HG02763 (cell line): ENCODE measurements at regions not wholly inside any gene's neighbourhood (a gene's known extent, or its start where the extent isn't known, plus 50 kb on each side); places are given as distances from the start of the nearest gene placed in this dataset.

Source experiments
- ATAC-seq: cut with Tn5 transposase; IDR thresholded peaks from one replicate; pipeline ENCODE4 v1.9.1; 2021; ENCODE audit warnings: mild to moderate bottlenecking, moderate library complexity; ENCODE audit not compliant: unreplicated experiment

- no peak for ATAC-seq
Observed at GRCh38 chr5:5805916-5806315, 383.4 kb downstream of the ICE1 start.

- no peak for ATAC-seq
Observed at GRCh38 chr5:5804478-5805233, 382.2 kb downstream of the ICE1 start.

DNA sequence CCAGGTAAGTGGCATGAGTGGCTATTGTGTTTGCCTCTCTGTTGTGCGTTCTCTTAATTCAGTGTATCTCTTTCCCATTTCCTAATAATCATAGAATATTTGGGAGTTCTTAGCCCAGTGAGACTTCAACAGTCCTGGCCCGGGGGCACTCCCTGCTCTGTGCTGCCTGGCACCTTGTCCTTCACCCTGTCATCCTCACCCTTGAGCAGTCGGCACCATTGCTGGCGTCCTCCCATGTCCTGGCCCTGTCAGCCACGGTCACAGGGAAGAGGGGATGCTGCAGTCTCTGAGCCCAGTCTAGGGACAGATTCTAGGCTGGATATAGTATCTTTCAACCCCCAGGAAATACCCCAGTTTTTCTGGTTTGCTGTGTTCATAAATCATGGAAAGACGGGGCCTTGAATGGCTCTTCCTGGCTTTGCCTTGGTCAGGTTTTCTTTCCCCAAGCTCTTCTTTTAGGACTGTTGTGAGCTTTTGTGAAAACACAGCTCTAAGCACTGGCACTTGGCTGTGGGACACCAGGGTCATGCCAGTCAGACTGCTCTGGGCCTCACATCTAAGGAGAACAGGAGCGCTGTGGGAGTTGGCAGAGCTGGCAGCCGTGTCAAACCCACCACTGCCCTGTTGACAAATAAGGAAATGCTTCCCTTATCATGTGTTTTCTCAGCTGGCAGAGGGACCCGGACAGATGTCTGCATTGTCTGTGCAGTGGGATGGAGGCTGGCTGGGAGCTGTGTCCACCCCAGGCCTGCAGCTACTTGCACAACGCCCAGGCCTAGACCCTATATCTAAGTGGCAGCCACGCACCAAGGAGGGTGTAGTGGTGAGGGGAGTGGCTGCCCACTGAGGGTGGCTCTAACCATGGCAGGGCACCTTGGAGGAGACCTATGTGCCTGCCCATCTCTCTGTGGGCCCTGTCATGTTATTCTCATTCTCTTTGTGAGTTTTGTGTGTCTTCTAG, 378.6 kb downstream of the ICE1 start:
- ATAC-seq: no peak

GRCh38 chr5:5799826-5800225, 377.3 kb downstream of the ICE1 start:
- no peak for ATAC-seq

DNA sequence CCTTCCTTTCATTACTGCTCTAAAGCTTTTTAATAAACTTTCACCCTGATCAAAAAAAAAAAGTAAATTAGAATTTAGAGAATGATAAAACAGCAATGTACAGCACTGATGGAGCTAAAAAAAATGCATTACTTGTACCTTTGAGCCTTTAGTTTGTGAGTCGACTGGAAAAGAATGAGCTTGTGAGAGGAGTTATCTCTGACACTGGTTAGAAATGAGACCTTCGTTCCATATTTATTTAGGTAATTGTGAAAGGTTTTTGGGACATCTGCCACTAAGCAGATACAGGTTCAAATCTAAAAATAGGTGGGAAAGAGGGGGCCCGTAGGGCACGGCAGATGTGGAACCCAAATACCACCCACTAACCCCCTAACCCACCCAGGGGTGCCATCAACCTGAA, 376.8 kb downstream of the ICE1 start:
- no peak for ATAC-seq

DNA sequence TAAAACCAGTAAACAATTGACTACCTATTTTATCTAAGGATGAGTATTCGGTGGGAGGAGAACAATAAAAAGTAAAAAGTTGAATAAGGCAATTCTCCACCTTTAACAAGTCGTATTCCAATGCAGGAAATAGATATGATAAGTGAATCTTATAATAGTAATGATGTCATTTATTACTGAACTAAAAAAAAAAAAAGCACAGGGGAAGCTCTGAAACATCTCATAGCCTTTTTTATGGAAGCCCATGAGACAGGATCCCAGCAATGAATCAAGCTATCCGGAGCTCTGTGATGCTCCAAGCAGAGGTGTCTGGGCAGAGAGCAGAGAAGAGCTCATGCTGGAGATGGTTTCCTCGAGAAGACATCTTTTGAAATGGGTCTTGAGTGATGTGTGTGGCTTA, 376.0 kb downstream of the ICE1 start:
- no peak for ATAC-seq

- no peak for ATAC-seq
Observed at GRCh38 chr5:5798041-5798440, 375.6 kb downstream of the ICE1 start.

GRCh38 chr5:5795074-5795771, 372.7 kb downstream of the ICE1 start:
- ATAC-seq: no peak

GRCh38 chr5:5794118-5794560, 371.7 kb downstream of the ICE1 start:
- no peak for ATAC-seq

- no peak for ATAC-seq
Observed at GRCh38 chr5:5793242-5794117, 371.0 kb downstream of the ICE1 start.

DNA sequence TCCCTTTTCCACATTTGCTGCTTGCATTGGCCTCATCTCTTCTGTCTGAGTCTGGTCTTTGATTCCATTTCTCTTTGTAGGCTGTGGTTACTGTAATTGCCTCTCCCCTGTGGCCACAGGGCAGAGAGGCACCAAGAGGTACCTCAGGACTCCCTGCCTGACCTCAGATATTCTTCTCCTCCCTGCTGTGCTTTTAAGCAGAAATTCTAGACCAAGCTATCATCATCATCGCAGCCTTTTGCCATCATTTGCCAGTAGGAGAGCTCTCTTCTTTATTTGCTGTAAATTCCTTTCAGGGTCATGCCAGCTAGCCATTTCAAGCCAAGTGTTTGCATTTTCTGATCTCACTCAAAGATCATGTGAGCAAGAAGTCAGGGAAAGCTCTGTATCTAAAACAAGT, 369.6 kb downstream of the ICE1 start:
- no peak for ATAC-seq

DNA sequence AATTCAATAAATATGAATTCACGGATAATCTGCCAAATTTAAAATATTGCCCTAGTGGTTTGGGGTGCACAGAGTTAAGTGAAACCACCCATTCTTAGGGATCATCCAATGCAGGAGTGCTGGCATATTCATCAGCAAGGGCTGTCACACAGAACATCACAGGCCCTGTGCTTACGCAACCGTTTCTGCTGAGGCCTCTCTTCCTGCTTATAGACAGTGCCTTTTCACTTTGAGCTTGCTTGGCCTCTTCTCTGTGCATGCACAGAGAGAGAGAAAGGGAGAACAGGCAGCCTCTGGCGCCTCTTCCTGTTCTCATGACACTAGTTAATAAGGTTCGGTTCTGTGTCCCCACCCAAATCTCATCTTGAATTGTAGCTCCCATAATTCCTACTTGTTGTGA, 366.3 kb downstream of the ICE1 start:
- no peak for ATAC-seq

DNA sequence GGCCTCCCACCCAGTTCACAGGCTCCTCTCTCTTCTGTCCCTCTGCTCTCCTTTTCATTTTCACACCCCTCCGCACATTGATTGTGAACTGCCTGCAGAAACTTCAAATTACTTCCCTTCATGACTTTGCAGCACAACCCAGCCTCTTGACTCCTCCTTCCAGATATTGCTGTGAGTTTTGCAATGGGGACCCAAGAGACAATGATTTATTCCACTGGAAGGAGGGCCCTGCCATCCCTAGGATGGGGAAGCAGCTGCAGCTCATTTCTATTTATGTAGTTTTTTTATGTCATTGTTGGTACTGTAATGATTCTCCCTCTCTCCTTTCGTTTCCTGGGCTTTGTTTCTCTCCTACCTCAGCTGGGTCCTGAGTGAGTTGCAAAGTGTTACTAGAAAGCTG, 364.9 kb downstream of the ICE1 start:
- ATAC-seq: no peak

GRCh38 chr5:5784101-5784500, 361.6 kb downstream of the ICE1 start:
- no peak for ATAC-seq

- no peak for ATAC-seq
Observed at GRCh38 chr5:5783021-5783420, 360.5 kb downstream of the ICE1 start.

GRCh38 chr5:5782402-5782801, 359.9 kb downstream of the ICE1 start:
- no peak for ATAC-seq

- ATAC-seq: no peak
Observed at GRCh38 chr5:5781335-5781734, 358.9 kb downstream of the ICE1 start.

- ATAC-seq: no peak
Observed at GRCh38 chr5:5780253-5780652, 357.8 kb downstream of the ICE1 start.

DNA sequence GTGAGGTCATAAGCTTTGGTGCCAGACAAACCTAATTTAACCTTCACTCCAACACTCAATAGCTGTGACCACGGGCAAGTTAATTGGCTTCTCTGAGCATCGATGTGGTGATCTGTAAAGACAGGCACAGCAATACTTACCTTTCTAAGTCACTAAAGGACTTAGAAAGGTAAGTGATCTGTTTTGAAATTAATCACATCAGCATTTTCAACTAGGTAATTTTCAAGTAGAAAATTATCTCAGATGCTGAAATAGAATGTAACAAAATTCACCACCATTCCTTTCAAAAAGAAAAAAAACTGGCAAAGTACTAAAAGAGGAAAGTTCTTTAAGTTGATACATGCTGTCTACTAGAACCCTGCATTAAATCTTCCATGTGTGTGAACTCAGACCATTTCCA, 354.5 kb downstream of the ICE1 start:
- ATAC-seq: no peak

GRCh38 chr5:5772202-5772601, 349.7 kb downstream of the ICE1 start:
- no peak for ATAC-seq
